NOMO-1 (cell line): ENCODE measurements at regions not wholly inside any gene's neighbourhood (a gene's known extent, or its start where the extent isn't known, plus 50 kb on each side); places are given as distances from the start of the nearest gene placed in this dataset.

Experiments used
- DNase-seq, 2 experiments: peaks; one replicate each; lab custom pipeline; 2025; ENCODE audit not compliant: unreplicated experiment in 2 of 2; lab: John Stamatoyannopoulos, UW

DNA sequence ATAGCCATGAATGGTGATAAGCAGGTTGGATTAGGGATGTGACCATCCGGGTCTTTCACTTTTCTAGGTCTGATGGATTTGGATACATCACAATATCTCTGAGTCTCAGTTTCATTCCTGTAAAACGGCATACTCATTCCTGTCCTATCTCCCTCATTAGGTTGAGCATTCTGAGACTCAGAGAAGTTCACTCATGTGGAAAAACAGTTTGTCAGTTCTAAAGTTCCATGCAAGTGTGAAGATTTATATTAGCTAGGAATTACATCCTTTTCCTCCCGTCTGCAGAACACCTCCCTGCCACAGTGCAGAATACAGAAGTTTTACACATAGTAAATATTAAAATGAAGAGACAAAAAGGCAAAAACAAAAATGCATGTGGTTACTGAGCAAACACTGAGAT, 94.2 kb upstream of the SLC25A13 start:
- no peak for DNase-seq

DNA sequence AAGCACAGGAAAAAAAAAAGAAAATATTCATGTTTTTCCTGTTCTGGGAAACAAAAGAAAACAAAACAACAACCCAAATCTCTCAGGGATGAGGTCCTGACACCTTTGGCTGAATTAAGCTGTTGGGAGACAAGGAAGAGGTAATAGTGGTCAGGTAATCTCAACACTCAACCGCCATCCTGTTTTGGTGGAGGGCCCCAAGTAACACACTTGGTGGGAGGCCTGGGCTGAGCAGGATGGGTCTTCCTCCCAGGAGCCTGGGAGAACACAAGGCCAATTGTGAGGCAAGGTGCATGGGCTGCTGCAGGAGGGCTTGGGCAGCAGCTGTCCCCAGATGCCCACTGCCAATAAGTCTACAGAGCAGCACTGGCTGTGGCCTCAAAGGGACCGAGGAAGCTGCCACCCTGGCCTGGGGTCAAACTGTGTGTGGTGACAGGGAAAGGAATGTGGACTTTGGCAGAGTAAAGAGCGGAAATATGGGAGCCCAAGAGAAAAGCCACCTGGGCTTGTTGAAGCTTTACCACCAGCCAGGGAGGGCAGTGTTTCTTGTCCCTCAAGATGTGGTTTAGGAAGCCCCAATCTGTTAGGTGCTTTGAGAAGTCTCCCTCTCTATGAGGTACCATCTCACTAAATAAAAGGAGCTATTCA, 93.5 kb upstream of the SLC25A13 start:
- DNase-seq, result no peak

DNA sequence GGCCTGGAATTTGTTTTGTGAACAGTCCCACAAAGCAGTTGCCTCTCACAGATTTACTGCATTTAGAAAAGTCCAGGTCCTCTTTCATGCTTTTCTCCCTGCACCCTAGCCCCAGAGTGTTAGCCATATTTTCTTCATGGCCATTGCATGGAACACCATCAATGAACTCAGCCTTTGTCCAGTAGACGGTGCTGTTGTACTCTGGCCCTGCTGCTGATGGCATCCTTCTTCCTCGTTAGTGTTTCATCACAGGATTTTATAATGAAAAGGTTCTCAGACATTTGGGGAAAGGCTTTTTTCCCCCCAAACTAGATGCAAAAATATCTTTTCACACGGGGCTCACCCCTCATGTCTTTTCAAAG, 93.0 kb upstream of the SLC25A13 start:
- peak; percentile 95 to 98 for DNase-seq

DNA sequence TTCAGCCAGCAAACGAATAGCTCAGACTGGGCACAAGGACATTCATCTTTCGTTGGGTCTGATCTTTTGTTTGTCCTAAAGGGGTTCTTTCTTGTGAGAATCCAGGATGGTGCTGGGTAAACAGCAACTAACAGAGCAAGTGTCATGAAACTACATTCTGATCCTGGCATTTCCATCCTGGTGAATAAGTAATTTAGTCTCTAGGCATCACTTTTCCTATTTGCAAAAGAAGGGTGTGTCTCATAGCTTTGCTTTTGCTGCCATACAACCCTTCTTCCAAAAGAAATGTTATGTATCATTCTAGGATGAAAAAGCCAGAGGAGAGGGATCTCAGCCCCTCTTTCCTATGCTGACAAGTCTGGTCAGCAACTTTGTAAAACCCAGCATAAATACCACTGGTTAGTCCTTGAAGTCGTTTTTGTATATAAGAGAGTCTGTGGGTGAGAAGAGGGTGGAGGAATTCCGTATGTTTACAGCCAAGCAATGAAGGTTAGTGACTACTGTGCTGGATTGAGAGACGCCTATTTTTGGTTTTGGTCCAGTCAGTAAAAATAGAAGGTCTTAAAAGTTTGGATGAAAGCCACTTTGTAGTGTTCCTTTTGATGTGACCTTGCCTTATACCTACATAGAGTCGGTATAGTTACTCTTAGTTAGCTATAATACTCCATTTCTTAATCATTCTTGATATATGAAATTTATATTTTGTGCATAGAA, 88.4 kb upstream of the SLC25A13 start:
- no peak for DNase-seq

DNA sequence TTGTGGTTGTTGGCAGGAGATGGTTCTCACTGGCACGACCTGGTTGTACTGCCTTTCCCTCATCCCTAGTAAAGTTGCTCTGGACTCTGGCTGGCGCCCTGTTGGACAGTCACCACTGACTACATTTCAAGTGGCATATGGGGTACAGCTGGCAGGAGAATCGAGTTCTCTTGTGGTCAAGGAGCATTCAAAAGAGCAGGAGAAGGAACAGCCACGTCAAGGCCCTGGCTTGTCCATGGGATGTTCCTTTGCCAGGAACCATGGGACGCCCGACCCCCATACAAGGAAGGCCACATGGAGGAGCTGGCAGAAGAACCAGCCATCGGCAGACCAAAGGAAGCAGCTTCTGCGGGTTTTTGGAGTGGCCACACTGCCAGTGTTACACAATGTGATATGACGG, 87.0 kb upstream of the SLC25A13 start:
- peak in 1 of 2 experiments; percentile 43 for DNase-seq

DNA sequence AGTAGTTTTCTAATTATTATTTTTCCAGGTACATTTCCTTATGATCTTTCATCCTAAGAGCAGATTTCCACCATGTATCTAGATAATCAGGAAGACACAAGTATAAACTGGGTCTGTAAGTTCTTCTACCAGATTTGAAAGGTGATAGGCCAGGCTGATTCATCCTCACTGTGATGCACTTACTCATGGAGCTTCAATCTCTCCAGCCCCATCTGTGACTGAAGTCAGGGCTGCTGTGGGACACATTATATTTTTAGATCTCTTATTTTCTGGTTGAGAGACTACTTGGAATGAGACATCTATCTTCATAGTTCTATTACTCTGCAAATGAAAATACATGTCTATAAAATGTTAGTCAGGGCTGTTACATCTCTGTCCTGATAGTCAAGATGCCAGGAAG, 85.5 kb upstream of the SLC25A13 start:
- DNase-seq, result no peak

DNA sequence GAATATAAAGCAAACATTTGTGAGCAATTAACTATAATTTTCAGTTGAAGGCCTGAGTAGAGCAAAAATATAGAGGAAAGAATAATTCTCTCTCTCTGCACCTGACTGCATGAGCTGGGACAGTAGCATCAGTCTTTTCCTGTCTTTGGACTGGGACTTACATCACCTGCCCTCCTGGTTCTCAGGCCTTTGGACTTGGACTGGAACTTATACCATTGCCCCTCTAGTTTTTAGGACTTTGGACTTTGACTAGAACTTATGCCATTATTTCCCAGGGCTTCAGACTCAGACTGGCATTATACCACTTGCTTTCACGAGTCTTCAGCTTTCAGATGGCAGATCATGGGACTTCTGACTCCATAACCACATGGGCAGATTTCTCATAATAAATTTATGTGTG, 81.0 kb upstream of the SLC25A13 start:
- DNase-seq, result no peak

DNA sequence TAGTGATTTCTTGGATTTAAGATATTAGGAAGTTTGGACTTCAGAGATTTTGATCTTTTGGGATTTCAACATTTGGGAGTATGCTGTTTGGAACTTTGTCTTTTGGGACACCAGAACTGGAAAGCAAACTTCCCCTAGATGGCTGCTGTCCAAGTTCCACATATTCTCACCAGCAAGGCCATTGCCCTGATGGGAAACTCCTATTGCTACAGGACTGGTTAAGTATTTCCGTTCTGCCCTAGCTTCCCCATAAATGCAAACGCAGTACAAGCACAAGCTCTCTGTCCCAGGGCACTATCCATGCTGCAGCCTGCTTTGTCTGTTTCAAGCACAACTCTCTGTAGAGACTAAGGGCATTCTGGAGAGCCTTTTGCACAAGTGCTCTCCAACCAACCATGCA, 79.3 kb upstream of the SLC25A13 start:
- peak; percentile 72 to 83 for DNase-seq

DNA sequence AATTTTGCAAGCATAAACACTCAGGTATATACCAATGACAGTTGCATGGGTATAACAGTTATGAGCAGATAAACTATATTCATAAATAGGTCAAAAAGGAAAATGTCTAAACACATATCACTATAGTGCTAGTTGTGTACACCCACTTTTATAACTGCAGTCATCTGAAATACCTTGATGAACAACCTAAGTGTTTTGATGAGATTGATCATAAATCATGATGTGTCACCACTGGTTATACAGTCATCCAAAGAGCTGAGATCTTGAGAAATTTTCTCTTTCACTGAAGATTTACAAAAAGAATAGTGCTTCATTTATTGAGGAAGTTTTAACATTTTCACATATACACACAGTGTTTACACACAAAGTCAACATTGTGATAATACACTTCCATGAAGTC, 78.6 kb upstream of the SLC25A13 start:
- peak in 1 of 2 experiments; percentile 50 for DNase-seq

DNA sequence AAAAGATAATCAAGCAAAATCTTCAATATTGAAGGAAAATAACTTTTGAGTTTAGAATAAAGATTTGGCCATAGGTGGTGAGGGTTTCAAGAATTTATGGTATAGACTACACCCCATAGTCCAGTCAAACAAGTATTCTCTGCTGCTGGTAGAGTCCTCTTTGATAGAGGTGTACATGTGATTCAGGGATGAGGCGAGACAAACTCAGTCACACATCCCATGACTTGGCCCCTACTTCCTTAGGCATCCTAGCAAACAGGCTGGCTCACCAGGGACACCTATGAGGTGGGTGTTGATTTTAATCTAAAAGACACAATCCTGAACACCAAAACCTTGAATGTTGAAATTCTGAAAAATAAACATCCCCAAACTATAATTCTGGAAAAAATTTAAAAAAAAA, 78.1 kb upstream of the SLC25A13 start:
- no peak for DNase-seq

DNA sequence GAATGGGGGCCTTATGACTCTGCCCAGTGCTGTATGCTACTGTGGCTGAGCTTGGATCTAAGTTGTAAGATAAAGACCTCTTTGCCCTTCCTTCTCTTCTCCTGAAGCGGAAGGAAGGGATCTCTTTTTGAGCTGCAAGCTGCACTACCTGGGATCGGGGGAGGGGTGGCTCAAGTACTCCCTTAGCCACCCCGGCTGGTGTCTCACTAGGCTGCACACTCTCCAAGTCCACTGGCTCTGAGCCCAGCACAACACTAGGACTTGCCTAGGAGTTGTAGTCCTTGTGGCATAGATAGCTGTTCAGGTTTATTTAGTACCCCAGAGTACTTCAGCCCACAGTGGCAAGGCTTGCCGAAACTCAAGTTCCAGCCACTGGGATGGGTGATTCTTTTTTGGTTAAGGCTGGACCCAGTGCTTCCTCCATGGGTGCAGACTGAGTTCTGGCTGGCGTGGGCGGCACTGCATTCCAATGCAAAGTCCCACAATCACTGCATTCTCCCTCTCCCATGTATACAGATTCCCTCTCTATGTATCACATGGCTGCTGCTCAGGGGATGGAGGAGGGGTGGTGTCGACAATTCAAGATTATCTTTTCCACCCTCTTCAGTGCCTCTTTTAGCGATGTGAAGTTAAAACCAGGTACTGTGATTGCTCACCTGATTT, 76.2 kb upstream of the SLC25A13 start:
- DNase-seq, result no peak

DNA sequence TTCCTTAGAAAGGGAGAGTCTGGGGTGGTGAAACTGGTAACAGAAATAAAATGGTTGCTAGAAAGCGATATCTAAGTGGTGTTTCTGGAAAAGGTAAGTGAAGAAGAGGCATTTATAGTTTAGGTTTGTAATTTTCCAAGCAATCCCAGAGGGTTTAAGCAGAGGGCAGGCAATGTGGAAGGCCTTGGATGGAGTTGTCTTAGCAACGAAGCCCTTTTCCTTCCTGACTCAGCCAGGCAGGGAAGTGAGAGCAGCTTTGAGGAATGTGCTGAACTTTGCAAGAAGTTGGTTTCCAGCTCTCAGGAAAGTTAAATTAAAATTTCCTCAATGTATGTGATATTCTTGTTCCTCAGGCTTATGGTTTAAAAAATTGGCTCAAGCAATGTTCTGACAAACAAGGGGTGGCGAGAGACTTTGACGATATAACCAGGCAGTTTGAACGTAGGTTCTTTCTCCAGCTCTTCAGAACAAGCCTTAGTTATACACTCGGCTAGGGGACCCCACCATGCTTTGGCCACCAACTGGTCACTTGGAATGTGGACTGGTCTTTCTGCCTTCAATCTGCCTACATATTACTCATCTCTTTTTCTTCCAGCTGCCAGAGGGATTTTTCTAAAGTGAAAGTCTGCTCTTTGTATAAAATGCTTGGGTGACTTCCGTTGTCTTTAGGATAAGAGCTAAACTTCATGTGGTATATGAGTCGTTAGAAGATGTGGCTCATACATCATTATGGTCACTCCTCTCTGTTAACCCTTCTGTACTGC, 66.9 kb upstream of the SLC25A13 start:
- no peak for DNase-seq

DNA sequence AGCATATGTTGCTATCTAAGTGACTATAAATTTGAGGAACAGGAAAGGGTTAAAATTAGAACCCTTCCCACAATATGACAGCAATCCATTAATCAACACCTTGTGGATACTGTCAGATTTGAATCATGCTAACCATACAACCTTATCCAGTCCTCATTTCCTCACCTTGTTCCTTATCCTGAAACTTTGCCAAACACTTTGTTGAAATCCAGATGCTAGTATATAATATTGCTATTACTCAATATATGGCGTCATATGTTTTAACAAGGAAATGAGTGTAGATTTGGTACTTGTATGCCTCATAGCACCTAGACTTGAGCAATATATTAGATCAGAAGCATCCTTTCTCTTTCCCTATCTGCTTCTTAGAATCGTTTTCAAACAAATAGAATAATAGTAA, 66.3 kb upstream of the SLC25A13 start:
- peak; percentile 61 to 97 for DNase-seq

DNA sequence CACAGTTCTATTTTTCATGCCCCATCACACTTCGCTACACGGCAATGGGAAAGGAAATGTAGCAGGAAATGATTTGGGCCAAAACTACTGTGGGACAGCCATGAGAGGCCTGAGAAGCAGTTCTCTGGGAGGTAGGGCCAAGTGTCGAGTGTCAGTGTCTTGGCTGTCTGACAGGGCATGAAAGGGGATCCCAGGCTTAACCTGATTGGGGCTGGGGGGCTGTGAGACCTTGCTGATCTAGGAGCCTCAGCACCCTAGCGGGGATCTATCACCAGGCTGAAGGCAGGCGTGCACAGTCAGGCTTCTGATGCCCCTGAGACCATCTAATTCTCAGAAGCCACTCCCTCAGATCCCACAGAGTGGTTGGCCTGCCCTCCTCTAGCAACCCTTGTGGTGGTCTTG, 58.2 kb upstream of the SLC25A13 start:
- DNase-seq, result no peak

DNA sequence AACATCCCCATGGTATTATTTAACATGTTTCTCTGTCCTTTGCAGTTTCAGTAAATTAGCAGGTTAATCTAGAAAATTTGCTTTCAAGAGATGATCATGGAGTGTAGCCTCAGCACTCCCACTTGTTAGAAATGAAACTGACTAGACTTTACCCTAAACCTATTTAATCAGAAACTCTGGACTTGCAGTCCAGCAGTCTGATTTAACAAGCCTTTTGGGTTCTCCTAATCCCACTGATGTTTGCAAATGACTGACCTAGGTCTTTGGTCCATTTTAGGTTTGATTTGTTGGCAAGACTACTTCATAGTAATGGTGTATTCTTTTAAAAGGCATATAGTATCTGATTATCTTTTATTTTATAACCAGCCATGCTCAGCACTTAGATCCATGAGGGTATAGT, 55.5 kb upstream of the SLC25A13 start:
- DNase-seq, result no peak
